Choroid plexus epithelial cell (primary cell): ENCODE measurements at regions not wholly inside any gene's neighbourhood (a gene's known extent, or its start where the extent isn't known, plus 50 kb on each side); places are given as distances from the start of the nearest gene placed in this dataset.

Experiments used
- DNase-seq: peaks from one replicate; pipeline ENCODE4 v3.0.0-alpha.2; 2010; ENCODE audit warnings: low read depth
- H3K4me3 ChIP-seq: 2 replicates; pipeline ENCODE4 v1.5.1; 2011; ENCODE audit warnings: low read depth, mild to moderate bottlenecking, control low read depth, low read length, moderate library complexity
- CTCF ChIP-seq: conservative IDR thresholded peaks from 2 replicates; pipeline ENCODE4 v1.5.1; 2011; ENCODE audit warnings: low read depth, mild to moderate bottlenecking, control low read depth, inconsistent platforms, low read length, moderate library complexity

GRCh38 chr12:113568021-113568420, 96.3 kb upstream of the LHX5 start:
- DNase-seq = no peak
- no peak overlapping the region for H3K4me3 ChIP-seq
- no peak for TF ChIP-seq CTCF

GRCh38 chr12:113565368-113565767, 93.7 kb upstream of the LHX5 start:
- TF ChIP-seq CTCF = no peak

GRCh38 chr12:113561068-113561780, 89.6 kb upstream of the LHX5 start:
- no peak overlapping the region for H3K4me3 ChIP-seq
- TF ChIP-seq CTCF = no peak
- no peak for DNase-seq

More at GRCh38 chr12:113565368-113565767, 93.7 kb upstream of the LHX5 start:
- no peak for DNase-seq
- no peak overlapping the region for H3K4me3 ChIP-seq

GRCh38 chr12:113559466-113559865, 87.8 kb upstream of the LHX5 start:
- H3K4me3 ChIP-seq = no peak overlapping the region
- no peak for DNase-seq
- TF ChIP-seq CTCF = no peak

- no peak overlapping the region for H3K4me3 ChIP-seq
- peak; percentile 4 for DNase-seq
- TF ChIP-seq CTCF = no peak
Observed at GRCh38 chr12:113555226-113555625, 83.6 kb upstream of the LHX5 start.

- DNase-seq = no peak
- H3K4me3 ChIP-seq = no peak overlapping the region
- TF ChIP-seq CTCF = no peak
Observed at GRCh38 chr12:113552760-113553159, 81.1 kb upstream of the LHX5 start.

- DNase-seq = no peak
- H3K4me3 ChIP-seq = no peak overlapping the region
- no peak for TF ChIP-seq CTCF
Observed at GRCh38 chr12:113551563-113551962, 79.9 kb upstream of the LHX5 start.
